Erythroblast (primary cell): ENCODE measurements at regions not wholly inside any gene's neighbourhood (a gene's known extent, or its start where the extent isn't known, plus 50 kb on each side); places are given as distances from the start of the nearest gene placed in this dataset.

Experiments used
- GATA1 ChIP-seq: IDR thresholded peaks from 2 replicates; pipeline ENCODE4 v1.6.1; 2011; ENCODE audit warnings: low read depth, mild to moderate bottlenecking, control low read depth, low read length, moderate library complexity
- POLR2A ChIP-seq: IDR thresholded peaks from 2 replicates; pipeline ENCODE4 v1.6.1; 2011; ENCODE audit warnings: mild to moderate bottlenecking, low read length

- TF ChIP-seq POLR2A: no peak
- no peak for TF ChIP-seq GATA1
Observed at GRCh38 chr14:43413084-43413483, 1094.0 kb downstream of the FSCB start.
